GM12878 (cell line): ENCODE measurements at regions not wholly inside any gene's neighbourhood (a gene's known extent, or its start where the extent isn't known, plus 50 kb on each side); places are given as distances from the start of the nearest gene placed in this dataset.

Source experiments
- ATAC-seq: fragments of 200-7000 bp; cut with Tn5 transposase; 3 replicates; pipeline ENCODE4 v1.9.1; 2020; ENCODE audit warnings: mild to moderate bottlenecking, moderate library complexity
- BruUV-seq: library from RNA; stranded (reverse); fragments of 400-500 nt; replicated peaks from 2 replicates; lab custom pipeline; 2021; lab: Mats Ljungman, UMichigan
- CTCF ChIA-PET: fragments of 300-600 bp; sonication (Branson Sonifier 250); formaldehyde crosslinking; extraction: SDS; loops from one replicate; lab custom pipeline; 2021; ENCODE audit warnings: inconsistent platforms; lab: Yijun Ruan, JAX
- POLR2A ChIA-PET: fragments of 350-600 bp; formaldehyde crosslinking; extraction: SDS; loops from one replicate; lab custom pipeline; 2021; ENCODE audit warnings: inconsistent platforms; lab: Charles Lee
- RAD21 ChIA-PET: fragments of 300-600 bp; sonication (Branson Sonifier 250); formaldehyde crosslinking; loops from one replicate; lab custom pipeline; 2023; ENCODE audit warnings: antibody characterized with exemption; ENCODE audit not compliant: unreplicated experiment; lab: Charles Lee
- SMC1A ChIA-PET: fragments of 300-600 bp; sonication (Branson Sonifier 250); formaldehyde crosslinking; loops from one replicate; lab custom pipeline; 2023; ENCODE audit not compliant: unreplicated experiment, uncharacterized antibody; lab: Charles Lee
- DNase-seq: peaks from one replicate; pipeline ENCODE4 v3.0.0-alpha.2; 2011; ENCODE audit warnings: low read depth, low spot score
- FAIRE-seq: peaks from 3 replicates; lab custom pipeline; 2011; peaks lifted over from hg19 to GRCh38; lab: Jason Lieb, UNC
- H2AFZ ChIP-seq: 2 replicates; pipeline ENCODE4 v1.6.0; 2011; ENCODE audit warnings: low read depth, low read length, control low read depth; ENCODE audit not compliant: control insufficient read depth
- H3K27ac ChIP-seq: 2 replicates; pipeline ENCODE4 v1.5.1; 2011; ENCODE audit warnings: control low read depth; ENCODE audit not compliant: control insufficient read depth, insufficient read depth
- H3K27me3 ChIP-seq, 2 experiments: replicated peaks in 1 of 2; 2 replicates each; pipeline versions ENCODE4 v1.6.0 to v1.6.1; 2011; ENCODE audit warnings: low read length in 1 of 2; ENCODE audit not compliant: control insufficient read depth in 2 of 2, insufficient read depth in 2 of 2
- H3K36me3 ChIP-seq, 2 experiments: 2 replicates each; pipeline ENCODE4 v1.5.1; 2011; ENCODE audit warnings: low read length in 1 of 2; ENCODE audit not compliant: control insufficient read depth in 2 of 2, insufficient read depth in 2 of 2
- H3K4me1 ChIP-seq: 2 replicates; pipeline ENCODE4 v1.6.1; 2011; ENCODE audit warnings: mild to moderate bottlenecking, low read length, moderate library complexity, mixed read lengths; ENCODE audit not compliant: control insufficient read depth, insufficient read depth
- H3K4me2 ChIP-seq: 2 replicates; pipeline ENCODE4 v1.6.0; 2011; ENCODE audit warnings: control low read depth; ENCODE audit not compliant: control insufficient read depth, insufficient read depth
- H3K4me3 ChIP-seq: fragments of 200-600 bp; sonication (generic); 2 replicates; pipeline ENCODE4 v1.5.1; 2016
- H3K79me2 ChIP-seq: 2 replicates; pipeline ENCODE4 v1.6.0; 2011; ENCODE audit warnings: low read length; ENCODE audit not compliant: control insufficient read depth, insufficient read depth
- H3K9ac ChIP-seq: 2 replicates; pipeline ENCODE4 v1.8.0; 2011; ENCODE audit warnings: low read length, control low read depth, mixed read lengths; ENCODE audit not compliant: control insufficient read depth, insufficient read depth
- H3K9me3 ChIP-seq: replicated peaks from 3 replicates; pipeline ENCODE4 v1.5.1; 2011; ENCODE audit warnings: mild to moderate bottlenecking, low read length; ENCODE audit not compliant: control insufficient read depth, insufficient read depth
- H4K20me1 ChIP-seq: 2 replicates; pipeline ENCODE4 v1.6.0; 2011; ENCODE audit not compliant: control insufficient read depth, insufficient read depth
- BMI1 ChIP-seq: fragments of 450-650 bp; IDR thresholded peaks from 2 replicates; pipeline ENCODE4 v1.6.1; 2016; ENCODE audit warnings: mild to moderate bottlenecking, moderate library complexity, borderline replicate concordance
- CEBPB ChIP-seq, 2 experiments: fragments of 150-350 bp in 1 of 2; IDR thresholded peaks; 2 replicates each; pipeline ENCODE4 v1.6.1; 2012 to 2014; ENCODE audit warnings: low read depth in 2 of 2, low read length in 2 of 2, borderline replicate concordance in 1 of 2, inconsistent platforms in 1 of 2
- CHD2 ChIP-seq: IDR thresholded peaks from 2 replicates; pipeline ENCODE4 v1.6.1; 2011; ENCODE audit warnings: low read depth, low read length, improper control_type of control experiment, borderline replicate concordance
- EZH2 ChIP-seq: IDR thresholded peaks from 2 replicates; pipeline ENCODE4 v1.6.1; 2012; ENCODE audit warnings: low read depth, mild to moderate bottlenecking, control low read depth, inconsistent platforms, low read length, borderline replicate concordance; ENCODE audit not compliant: control insufficient read depth
- JUND ChIP-seq: IDR thresholded peaks from 2 replicates; pipeline ENCODE4 v1.6.1; 2012; ENCODE audit warnings: low read depth, mild to moderate bottlenecking, low read length, improper control_type of control experiment, moderate library complexity
- NBN ChIP-seq: fragments of 450-650 bp; IDR thresholded peaks from 2 replicates; pipeline ENCODE4 v1.6.1; 2016
- NR2F1 ChIP-seq: fragments of 450-650 bp; conservative IDR thresholded peaks from 2 replicates; pipeline ENCODE4 v1.6.1; 2017; ENCODE audit warnings: mild to moderate bottlenecking
- POLR2AphosphoS2 ChIP-seq: IDR thresholded peaks from 2 replicates; pipeline ENCODE4 v1.6.1; 2011; ENCODE audit warnings: low read depth, mild to moderate bottlenecking, low read length, improper control_type of control experiment, moderate library complexity
- STAT1 ChIP-seq: fragments of 450-650 bp; conservative IDR thresholded peaks from 2 replicates; pipeline ENCODE4 v1.6.1; 2014; ENCODE audit warnings: antibody characterized with exemption, mild to moderate bottlenecking
- YBX1 ChIP-seq: fragments of 450-650 bp; IDR thresholded peaks from 2 replicates; pipeline ENCODE4 v1.6.1; 2016; ENCODE audit warnings: antibody characterized with exemption
- WGBS: methylation state at CpG from one replicate; pipeline ENCODE4 v1.1.6; 2016; ENCODE audit warnings: low lambda C conversion rate; ENCODE audit not compliant: insufficient replicate concordance, insufficient coverage; ENCODE audit errors: missing lambda C conversion rate; 5-methylcytosine and 5-hydroxymethylcytosine counted together
- in situ Hi-C: fragments of 300-500 bp; cut with MboI; formaldehyde crosslinking; loops from 9 replicates; pipeline ENCODE4 v1.14.3; 2018; ENCODE audit warnings: mixed read lengths
- intact Hi-C: fragments of 100-400 bp; cut with micrococcal nuclease; formaldehyde crosslinking; loops from one replicate; pipeline ENCODE4 v1.14.2; 2022; ENCODE audit not compliant: unreplicated experiment
- TF ChIP-seq, protein P1 (sequence below): fragments of 450-650 bp; IDR thresholded peaks from 2 replicates; pipeline ENCODE4 v1.6.1; 2017; ENCODE audit warnings: borderline replicate concordance
- TF ChIP-seq, protein P2 (sequence below): fragments of 450-650 bp; IDR thresholded peaks from 2 replicates; pipeline ENCODE4 v1.6.1; 2018; ENCODE audit warnings: borderline replicate concordance, mild to moderate bottlenecking; ENCODE audit not compliant: partially characterized antibody
- TF ChIP-seq, protein P3 (sequence below): fragments of 450-650 bp; IDR thresholded peaks from 2 replicates; pipeline ENCODE4 v1.6.1; 2017; ENCODE audit warnings: mild to moderate bottlenecking, moderate library complexity
- TF ChIP-seq, protein P4 (sequence below): fragments of 450-650 bp; IDR thresholded peaks from 2 replicates; pipeline ENCODE4 v1.6.1; 2017; ENCODE audit warnings: antibody characterized with exemption, mild to moderate bottlenecking, moderate library complexity

DNA sequence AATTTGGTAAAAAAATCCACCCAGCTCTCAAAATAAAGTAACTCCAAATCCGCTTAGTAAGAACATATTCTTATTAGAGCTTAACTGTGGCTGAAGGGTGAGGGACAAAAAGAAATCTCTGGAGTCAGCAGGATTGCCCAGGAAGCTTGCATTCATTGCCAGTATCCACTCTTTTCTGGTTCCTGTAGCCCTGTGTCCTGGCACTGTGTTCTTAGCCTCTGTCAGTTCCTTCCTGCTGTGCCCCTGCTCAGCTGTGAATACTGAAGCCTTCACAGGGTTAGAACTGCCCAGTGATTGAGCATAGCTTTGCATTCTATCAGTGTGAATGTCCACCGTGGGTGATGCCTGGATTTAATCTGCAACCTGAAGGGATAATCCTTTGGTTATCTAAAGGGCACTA lies 266.9 kb upstream of the PELI2 start:
- intact Hi-C loops (no loop called here), in situ Hi-C loops (no loop called here)
- Histone ChIP-seq H3K27ac (no peak overlapping the region), H3K36me3 (no peaks in the 10 kb centered on the region), H3K9me3 (no peaks in the 10 kb centered on the region), H2AFZ (no peak overlapping the region), H3K9ac (no peak overlapping the region), H3K4me3 (no peak overlapping the region), H3K4me2 (no peak overlapping the region), H3K4me1 (no peaks in the 10 kb centered on the region), H3K27me3 (no peaks in the 10 kb centered on the region), H3K79me2 (no peaks in the 10 kb centered on the region), H4K20me1 (no peaks in the 10 kb centered on the region)
- RAD21 ChIA-PET = no interaction called here
- FAIRE-seq (no peak), ATAC-seq (no peak), DNase-seq (no peak)
- WGBS = 25% methylated on average over 2 of the region's 2 CpGs
- no TSS peak for BruUV-seq
- SMC1A ChIA-PET = no interaction called here
- POLR2A ChIA-PET = no interaction called here
- CTCF ChIA-PET = interaction anchor here (0.9 to 1.0 kb wide), 2 partner anchors 73 to 640 kb away, joined by 3 read pairs; no protein-coding TSS in a partner anchor
- no peak for TF ChIP-seq POLR2AphosphoS2
- TF ChIP-seq, protein P1, sequence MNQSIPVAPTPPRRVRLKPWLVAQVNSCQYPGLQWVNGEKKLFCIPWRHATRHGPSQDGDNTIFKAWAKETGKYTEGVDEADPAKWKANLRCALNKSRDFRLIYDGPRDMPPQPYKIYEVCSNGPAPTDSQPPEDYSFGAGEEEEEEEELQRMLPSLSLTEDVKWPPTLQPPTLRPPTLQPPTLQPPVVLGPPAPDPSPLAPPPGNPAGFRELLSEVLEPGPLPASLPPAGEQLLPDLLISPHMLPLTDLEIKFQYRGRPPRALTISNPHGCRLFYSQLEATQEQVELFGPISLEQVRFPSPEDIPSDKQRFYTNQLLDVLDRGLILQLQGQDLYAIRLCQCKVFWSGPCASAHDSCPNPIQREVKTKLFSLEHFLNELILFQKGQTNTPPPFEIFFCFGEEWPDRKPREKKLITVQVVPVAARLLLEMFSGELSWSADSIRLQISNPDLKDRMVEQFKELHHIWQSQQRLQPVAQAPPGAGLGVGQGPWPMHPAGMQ = no peak
- no peak for TF ChIP-seq NR2F1
- TF ChIP-seq CHD2 = no peak
- TF ChIP-seq NBN = no peak
- TF ChIP-seq EZH2 = no peak
- TF ChIP-seq, protein P2, sequence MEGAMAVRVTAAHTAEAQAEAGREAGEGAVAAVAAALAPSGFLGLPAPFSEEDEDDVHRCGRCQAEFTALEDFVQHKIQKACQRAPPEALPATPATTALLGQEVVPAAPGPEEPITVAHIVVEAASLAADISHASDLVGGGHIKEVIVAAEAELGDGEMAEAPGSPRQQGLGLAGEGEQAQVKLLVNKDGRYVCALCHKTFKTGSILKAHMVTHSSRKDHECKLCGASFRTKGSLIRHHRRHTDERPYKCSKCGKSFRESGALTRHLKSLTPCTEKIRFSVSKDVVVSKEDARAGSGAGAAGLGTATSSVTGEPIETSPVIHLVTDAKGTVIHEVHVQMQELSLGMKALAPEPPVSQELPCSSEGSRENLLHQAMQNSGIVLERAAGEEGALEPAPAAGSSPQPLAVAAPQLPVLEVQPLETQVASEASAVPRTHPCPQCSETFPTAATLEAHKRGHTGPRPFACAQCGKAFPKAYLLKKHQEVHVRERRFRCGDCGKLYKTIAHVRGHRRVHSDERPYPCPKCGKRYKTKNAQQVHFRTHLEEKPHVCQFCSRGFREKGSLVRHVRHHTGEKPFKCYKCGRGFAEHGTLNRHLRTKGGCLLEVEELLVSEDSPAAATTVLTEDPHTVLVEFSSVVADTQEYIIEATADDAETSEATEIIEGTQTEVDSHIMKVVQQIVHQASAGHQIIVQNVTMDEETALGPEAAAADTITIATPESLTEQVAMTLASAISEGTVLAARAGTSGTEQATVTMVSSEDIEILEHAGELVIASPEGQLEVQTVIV = no peak
- TF ChIP-seq CEBPB (IDR thresholded peaks at IDR 0.05; ENCODE audit: borderline replicate concordance in 1 of 2, low read depth in 2 of 2, low read length in 2 of 2) = no peak
- TF ChIP-seq, protein P3, sequence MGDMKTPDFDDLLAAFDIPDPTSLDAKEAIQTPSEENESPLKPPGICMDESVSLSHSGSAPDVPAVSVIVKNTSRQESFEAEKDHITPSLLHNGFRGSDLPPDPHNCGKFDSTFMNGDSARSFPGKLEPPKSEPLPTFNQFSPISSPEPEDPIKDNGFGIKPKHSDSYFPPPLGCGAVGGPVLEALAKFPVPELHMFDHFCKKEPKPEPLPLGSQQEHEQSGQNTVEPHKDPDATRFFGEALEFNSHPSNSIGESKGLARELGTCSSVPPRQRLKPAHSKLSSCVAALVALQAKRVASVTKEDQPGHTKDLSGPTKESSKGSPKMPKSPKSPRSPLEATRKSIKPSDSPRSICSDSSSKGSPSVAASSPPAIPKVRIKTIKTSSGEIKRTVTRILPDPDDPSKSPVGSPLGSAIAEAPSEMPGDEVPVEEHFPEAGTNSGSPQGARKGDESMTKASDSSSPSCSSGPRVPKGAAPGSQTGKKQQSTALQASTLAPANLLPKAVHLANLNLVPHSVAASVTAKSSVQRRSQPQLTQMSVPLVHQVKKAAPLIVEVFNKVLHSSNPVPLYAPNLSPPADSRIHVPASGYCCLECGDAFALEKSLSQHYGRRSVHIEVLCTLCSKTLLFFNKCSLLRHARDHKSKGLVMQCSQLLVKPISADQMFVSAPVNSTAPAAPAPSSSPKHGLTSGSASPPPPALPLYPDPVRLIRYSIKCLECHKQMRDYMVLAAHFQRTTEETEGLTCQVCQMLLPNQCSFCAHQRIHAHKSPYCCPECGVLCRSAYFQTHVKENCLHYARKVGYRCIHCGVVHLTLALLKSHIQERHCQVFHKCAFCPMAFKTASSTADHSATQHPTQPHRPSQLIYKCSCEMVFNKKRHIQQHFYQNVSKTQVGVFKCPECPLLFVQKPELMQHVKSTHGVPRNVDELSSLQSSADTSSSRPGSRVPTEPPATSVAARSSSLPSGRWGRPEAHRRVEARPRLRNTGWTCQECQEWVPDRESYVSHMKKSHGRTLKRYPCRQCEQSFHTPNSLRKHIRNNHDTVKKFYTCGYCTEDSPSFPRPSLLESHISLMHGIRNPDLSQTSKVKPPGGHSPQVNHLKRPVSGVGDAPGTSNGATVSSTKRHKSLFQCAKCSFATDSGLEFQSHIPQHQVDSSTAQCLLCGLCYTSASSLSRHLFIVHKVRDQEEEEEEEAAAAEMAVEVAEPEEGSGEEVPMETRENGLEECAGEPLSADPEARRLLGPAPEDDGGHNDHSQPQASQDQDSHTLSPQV = no peak
- no peak for TF ChIP-seq BMI1
- TF ChIP-seq, protein P4, sequence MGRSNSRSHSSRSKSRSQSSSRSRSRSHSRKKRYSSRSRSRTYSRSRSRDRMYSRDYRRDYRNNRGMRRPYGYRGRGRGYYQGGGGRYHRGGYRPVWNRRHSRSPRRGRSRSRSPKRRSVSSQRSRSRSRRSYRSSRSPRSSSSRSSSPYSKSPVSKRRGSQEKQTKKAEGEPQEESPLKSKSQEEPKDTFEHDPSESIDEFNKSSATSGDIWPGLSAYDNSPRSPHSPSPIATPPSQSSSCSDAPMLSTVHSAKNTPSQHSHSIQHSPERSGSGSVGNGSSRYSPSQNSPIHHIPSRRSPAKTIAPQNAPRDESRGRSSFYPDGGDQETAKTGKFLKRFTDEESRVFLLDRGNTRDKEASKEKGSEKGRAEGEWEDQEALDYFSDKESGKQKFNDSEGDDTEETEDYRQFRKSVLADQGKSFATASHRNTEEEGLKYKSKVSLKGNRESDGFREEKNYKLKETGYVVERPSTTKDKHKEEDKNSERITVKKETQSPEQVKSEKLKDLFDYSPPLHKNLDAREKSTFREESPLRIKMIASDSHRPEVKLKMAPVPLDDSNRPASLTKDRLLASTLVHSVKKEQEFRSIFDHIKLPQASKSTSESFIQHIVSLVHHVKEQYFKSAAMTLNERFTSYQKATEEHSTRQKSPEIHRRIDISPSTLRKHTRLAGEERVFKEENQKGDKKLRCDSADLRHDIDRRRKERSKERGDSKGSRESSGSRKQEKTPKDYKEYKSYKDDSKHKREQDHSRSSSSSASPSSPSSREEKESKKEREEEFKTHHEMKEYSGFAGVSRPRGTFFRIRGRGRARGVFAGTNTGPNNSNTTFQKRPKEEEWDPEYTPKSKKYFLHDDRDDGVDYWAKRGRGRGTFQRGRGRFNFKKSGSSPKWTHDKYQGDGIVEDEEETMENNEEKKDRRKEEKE = no peak
- TF ChIP-seq JUND = no peak
- no peak for TF ChIP-seq YBX1
- TF ChIP-seq STAT1 = no peak
